ENCODE measurements at regions not wholly inside any gene's neighbourhood (a gene's known extent, or its start where the extent isn't known, plus 50 kb on each side); places are given as distances from the start of the nearest gene placed in this dataset.

GRCh38 chr18:25883091-25883490, 207.3 kb downstream of the SS18 start:
- ChIA-PET POLR2A (no interaction called here), CTCF (no interaction called here)
- Histone ChIP-seq H3K27ac (no peak overlapping the region), H3K4me1 (no peaks in the 10 kb centered on the region), H3K9me3 (no peaks in the 10 kb centered on the region), H3K4me2 (no peak overlapping the region), H3K4me3 (no peak overlapping the region)
- no peak for TF ChIP-seq PHF8 (IDR thresholded peaks at IDR 0.05; ENCODE audit: borderline replicate concordance, low read depth)
- TF ChIP-seq RNF2 (IDR thresholded peaks at IDR 0.05; ENCODE audit: borderline replicate concordance, low read depth), result no peak
- TF ChIP-seq USF2 (IDR thresholded peaks at IDR 0.05), result no peak
- TF ChIP-seq BHLHE40 (IDR thresholded peaks at IDR 0.05; ENCODE audit: low read depth, low read length), result no peak
- no peak for TF ChIP-seq CTCF (IDR thresholded peaks at IDR 0.05)
- no peak for TF ChIP-seq HOXA7 (CRISPR knock-in tag; IDR thresholded peaks at IDR 0.05)
- no peak for TF ChIP-seq RAD21 (conservative IDR thresholded peaks at IDR 0.05 in 1 of 2, IDR thresholded peaks at IDR 0.05 in 1 of 2)
- TF ChIP-seq ZFP36 (IDR thresholded peaks at IDR 0.05; ENCODE audit: borderline replicate concordance, partially characterized antibody), result no peak
- TF ChIP-seq BCL3 (IDR thresholded peaks at IDR 0.05), result no peak
- no peak for TF ChIP-seq NPAS2 (CRISPR knock-in tag; IDR thresholded peaks at IDR 0.05; ENCODE audit: borderline replicate concordance)
- no peak for TF ChIP-seq CEBPB (IDR thresholded peaks at IDR 0.05)
- TF ChIP-seq MAFK (IDR thresholded peaks at IDR 0.05; ENCODE audit: partially characterized antibody), result no peak
- no peak for TF ChIP-seq FOSL2 (IDR thresholded peaks at IDR 0.05)
- no peak for TF ChIP-seq FOSL2 (CRISPR knock-in tag; IDR thresholded peaks at IDR 0.05)
- no peak for TF ChIP-seq MYC (IDR thresholded peaks at IDR 0.05; ENCODE audit: borderline replicate concordance, low read length)
- no peak for TF ChIP-seq EP300 (IDR thresholded peaks at IDR 0.05)
- no peak for TF ChIP-seq EHF (CRISPR knock-in tag; IDR thresholded peaks at IDR 0.05)
- TF ChIP-seq ELK1 (IDR thresholded peaks at IDR 0.05; ENCODE audit: low read depth, low read length), result no peak
- TF ChIP-seq JUNB (IDR thresholded peaks at IDR 0.05), result no peak
- no peak for TF ChIP-seq REST (IDR thresholded peaks at IDR 0.05)
- whole genome bisulfite sequencing (ENCODE audit: missing lambda C conversion rate), result 5% methylated on average over 4 of the region's 4 CpGs
- DNase-seq (ENCODE audit: low read depth in 1 of 2, low spot score in 1 of 2), result no peak
- no peak for FAIRE-seq
- no peak for ATAC-seq

Measured in A549 (cell line).